ENCODE measurements at regions not wholly inside any gene's neighbourhood (a gene's known extent, or its start where the extent isn't known, plus 50 kb on each side); places are given as distances from the start of the nearest gene placed in this dataset.

- TF ChIP-seq, protein P1, sequence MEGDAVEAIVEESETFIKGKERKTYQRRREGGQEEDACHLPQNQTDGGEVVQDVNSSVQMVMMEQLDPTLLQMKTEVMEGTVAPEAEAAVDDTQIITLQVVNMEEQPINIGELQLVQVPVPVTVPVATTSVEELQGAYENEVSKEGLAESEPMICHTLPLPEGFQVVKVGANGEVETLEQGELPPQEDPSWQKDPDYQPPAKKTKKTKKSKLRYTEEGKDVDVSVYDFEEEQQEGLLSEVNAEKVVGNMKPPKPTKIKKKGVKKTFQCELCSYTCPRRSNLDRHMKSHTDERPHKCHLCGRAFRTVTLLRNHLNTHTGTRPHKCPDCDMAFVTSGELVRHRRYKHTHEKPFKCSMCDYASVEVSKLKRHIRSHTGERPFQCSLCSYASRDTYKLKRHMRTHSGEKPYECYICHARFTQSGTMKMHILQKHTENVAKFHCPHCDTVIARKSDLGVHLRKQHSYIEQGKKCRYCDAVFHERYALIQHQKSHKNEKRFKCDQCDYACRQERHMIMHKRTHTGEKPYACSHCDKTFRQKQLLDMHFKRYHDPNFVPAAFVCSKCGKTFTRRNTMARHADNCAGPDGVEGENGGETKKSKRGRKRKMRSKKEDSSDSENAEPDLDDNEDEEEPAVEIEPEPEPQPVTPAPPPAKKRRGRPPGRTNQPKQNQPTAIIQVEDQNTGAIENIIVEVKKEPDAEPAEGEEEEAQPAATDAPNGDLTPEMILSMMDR (IDR thresholded peaks at IDR 0.05; ENCODE audit: insufficient read depth, low read length, poor library complexity, severe bottlenecking): no peak
- H3K36me3 ChIP-seq (ENCODE audit: control insufficient read depth, insufficient read depth, low read length): no peaks in the 10 kb centered on the region
- no peaks in the 10 kb centered on the region for H3K27me3 ChIP-seq (ENCODE audit: control insufficient read depth, insufficient read depth, low read length)
- H3K4me3 ChIP-seq (ENCODE audit: low read depth, low read length): no peak overlapping the region
- no peak for DNase-seq (ENCODE audit: low read depth)
Measured at GRCh38 chr9:82191082-82191770, 202.7 kb downstream of the SPATA31D1 start.

GRCh38 chr9:82192211-82192610 is 203.6 kb downstream of the SPATA31D1 start:
- no peak for DNase-seq (ENCODE audit: low read depth)
- Histone ChIP-seq H3K4me3 (ENCODE audit: low read depth, low read length) (no peak overlapping the region), H3K27me3 (ENCODE audit: control insufficient read depth, insufficient read depth, low read length) (no peaks in the 10 kb centered on the region), H3K36me3 (ENCODE audit: control insufficient read depth, insufficient read depth, low read length) (no peaks in the 10 kb centered on the region)
- TF ChIP-seq, protein P1 (IDR thresholded peaks at IDR 0.05; ENCODE audit: insufficient read depth, low read length, poor library complexity, severe bottlenecking): no peak

DNA sequence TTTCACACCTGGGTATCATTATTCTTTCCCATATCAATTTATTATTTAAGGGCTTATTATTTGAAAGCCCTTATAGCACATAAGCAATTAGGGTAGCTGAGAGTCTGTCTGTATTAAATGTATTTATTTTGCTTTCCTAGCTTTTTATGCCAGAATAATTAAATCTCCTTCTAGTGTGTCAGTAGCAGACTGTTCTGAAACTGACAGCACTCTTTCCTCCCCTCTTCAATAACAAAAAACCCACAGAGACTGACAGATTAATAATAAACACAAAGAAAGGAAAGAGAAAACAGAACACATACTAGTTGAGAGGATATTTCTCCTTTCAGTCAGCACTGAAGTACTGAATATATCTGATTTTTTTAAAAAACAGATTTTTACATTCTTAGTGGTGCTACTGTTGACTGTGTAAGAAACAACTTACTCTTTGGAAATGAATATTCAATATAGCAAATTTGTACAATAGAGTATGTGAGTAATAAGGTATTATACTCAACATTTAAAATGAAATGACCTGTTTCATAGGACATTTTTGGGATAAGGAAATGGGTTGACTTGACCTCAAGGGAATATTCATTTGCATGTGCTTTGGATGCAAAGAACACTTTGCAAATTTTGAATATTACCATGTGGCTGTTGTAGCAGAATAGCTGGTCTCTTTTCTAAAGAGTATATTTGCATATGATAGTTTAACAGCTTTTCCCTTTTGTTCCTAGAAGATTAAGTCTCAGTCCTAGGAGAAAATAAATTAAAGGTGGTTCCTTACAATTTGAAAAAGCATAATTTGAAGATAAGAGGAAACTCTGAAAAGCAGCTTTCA is 208.3 kb downstream of the SPATA31D1 start:
- Histone ChIP-seq H3K4me3 (ENCODE audit: low read depth, low read length) (no peak overlapping the region), H3K27me3 (ENCODE audit: control insufficient read depth, insufficient read depth, low read length) (no peaks in the 10 kb centered on the region), H3K36me3 (ENCODE audit: control insufficient read depth, insufficient read depth, low read length) (no peaks in the 10 kb centered on the region)
- no peak for DNase-seq (ENCODE audit: low read depth)
- TF ChIP-seq, protein P1 (IDR thresholded peaks at IDR 0.05; ENCODE audit: insufficient read depth, low read length, poor library complexity, severe bottlenecking): no peak

DNA sequence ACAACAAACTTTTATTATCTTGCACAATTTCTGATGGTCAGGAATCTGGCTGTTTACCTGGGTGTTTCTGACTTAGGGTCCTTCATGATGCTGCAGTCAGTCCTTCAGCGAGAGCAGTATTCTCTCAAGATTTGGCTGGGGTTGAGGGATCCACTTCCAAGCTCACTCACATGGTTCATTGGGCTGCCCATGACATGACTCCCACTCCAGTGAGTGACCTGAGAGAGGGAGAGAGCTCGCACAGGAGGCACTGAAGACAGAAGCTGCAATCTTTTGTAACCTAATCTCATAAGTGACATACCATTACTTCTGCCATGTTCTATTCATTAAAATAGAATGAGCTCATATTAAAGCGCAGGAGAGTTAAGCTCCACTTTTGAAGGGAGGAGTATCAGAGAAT is 212.6 kb downstream of the SPATA31D1 start:
- TF ChIP-seq, protein P1 (IDR thresholded peaks at IDR 0.05; ENCODE audit: insufficient read depth, low read length, poor library complexity, severe bottlenecking): no peak

GRCh38 chr9:82202808-82203207 is 214.2 kb downstream of the SPATA31D1 start:
- peak; percentile 34 for DNase-seq (ENCODE audit: low read depth)
- Histone ChIP-seq H3K4me3 (ENCODE audit: low read depth, low read length) (no peak overlapping the region), H3K27me3 (ENCODE audit: control insufficient read depth, insufficient read depth, low read length) (no peaks in the 10 kb centered on the region), H3K36me3 (ENCODE audit: control insufficient read depth, insufficient read depth, low read length) (no peaks in the 10 kb centered on the region)
- TF ChIP-seq, protein P1 (IDR thresholded peaks at IDR 0.05; ENCODE audit: insufficient read depth, low read length, poor library complexity, severe bottlenecking): no peak

More for the DNA sequence above, 212.6 kb downstream of the SPATA31D1 start:
- DNase-seq (ENCODE audit: low read depth): no peak
- Histone ChIP-seq H3K36me3 (ENCODE audit: control insufficient read depth, insufficient read depth, low read length) (no peaks in the 10 kb centered on the region), H3K4me3 (ENCODE audit: low read depth, low read length) (no peak overlapping the region), H3K27me3 (ENCODE audit: control insufficient read depth, insufficient read depth, low read length) (no peaks in the 10 kb centered on the region)
